ENCODE measurements at regions not wholly inside any gene's neighbourhood (a gene's known extent, or its start where the extent isn't known, plus 50 kb on each side); places are given as distances from the start of the nearest gene placed in this dataset.
"Not testable (repeated sequence)": the region's sequence is repeated elsewhere in the genome, so short reads cannot be mapped to it uniquely, and the experiment has no call there.

- no peak for DNase-seq (ENCODE audit: low spot score)
Observed at GRCh38 chr10:3340127-3340730, 167.6 kb upstream of the PITRM1 start.

DNA sequence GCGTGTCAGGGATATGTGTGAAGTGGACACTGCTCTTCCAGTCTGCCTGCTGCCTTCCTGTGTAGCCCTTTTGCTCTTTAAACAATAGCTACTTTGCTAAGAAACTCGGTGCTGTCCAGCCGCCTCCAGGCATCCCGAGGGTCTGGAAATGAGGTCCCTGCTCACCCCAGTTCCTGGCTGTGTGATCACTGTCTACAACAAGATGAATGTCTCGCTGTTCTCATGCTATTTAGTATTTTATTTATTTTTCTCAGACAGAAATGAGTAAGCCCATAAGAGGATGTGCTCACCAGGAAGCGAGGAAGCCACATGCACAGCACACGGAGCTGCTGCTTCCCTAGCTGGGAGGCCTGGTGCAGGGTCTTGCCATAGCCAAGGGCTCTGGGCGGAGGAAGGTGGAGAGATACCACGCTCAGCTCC, 167.0 kb upstream of the PITRM1 start:
- no peak for DNase-seq (ENCODE audit: low spot score)

DNA sequence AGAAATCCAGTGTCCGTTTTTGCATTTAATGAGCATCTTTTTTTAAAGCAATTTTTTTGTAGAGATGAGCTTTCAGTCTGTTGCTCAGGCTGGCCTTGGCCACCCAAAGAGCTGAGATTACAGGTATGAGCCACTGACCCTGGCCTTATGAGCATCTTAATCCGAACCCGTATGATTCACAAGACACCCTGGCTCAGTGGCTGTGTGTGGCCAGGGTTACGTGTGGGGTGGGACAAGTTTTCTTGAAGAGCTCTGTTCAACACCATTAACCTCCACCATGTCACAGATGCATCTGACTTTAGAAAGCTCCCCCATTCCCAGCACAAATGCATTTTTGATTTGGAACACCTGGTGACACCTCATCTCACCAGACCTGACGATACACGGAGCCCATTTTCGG, 166.5 kb upstream of the PITRM1 start:
- no peak for DNase-seq (ENCODE audit: low spot score)

- DNase-seq (ENCODE audit: low spot score), result no peak
Observed at GRCh38 chr10:3337741-3338140, 165.2 kb upstream of the PITRM1 start.

DNA sequence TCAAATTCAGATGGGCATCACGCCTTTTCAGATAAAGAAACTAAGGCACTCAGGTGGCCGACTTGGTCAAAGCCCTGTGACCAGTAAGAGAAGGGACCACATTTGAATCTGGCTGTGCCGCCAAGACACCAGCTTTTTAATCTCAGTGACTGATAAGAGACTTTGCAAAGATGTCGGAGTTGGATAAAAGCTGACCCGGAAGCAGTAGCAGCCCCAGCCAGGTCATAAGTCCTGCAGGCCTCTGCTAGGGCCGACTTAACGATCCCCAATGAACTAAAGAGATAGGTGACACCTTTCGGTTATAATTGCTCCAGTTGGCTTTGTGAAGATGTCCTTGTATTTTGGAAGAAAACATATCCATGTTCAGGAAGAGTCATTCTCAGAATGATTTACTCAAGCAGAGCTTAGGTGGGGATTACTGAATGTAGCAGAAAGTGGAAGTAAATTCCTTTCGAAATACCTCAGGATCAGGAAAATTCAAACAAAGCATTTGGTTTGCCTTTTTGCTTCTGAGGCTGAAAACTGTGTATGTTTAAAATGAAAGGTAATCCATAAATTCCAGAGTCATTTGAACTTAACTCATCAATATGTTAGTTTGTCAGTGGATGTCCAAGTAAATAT, 164.2 kb upstream of the PITRM1 start:
- no peak for DNase-seq (ENCODE audit: low spot score)

DNA sequence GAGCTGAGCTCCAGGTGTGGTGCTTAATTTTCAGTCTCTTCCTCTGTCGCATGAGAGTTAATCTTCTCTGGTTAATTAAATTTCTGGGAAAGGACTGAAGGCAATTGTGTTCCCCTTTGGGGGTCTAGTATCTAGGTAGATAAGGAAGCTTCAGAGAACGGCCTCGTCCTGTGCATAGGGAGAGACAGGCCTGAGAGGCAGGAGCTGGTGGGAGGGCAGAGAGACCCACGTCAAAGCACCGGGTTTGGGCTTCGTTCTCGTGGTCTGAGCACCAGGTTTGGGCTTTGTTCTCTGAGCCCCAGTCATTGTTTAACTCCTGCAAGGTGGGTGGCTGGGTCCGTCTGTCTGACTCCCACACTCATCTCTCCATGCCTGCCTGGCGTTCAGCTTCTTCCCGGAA, 160.8 kb upstream of the PITRM1 start:
- no peak for DNase-seq (ENCODE audit: low spot score)

- no peak for DNase-seq (ENCODE audit: low spot score)
Observed at GRCh38 chr10:3331690-3332230, 159.2 kb upstream of the PITRM1 start.

DNA sequence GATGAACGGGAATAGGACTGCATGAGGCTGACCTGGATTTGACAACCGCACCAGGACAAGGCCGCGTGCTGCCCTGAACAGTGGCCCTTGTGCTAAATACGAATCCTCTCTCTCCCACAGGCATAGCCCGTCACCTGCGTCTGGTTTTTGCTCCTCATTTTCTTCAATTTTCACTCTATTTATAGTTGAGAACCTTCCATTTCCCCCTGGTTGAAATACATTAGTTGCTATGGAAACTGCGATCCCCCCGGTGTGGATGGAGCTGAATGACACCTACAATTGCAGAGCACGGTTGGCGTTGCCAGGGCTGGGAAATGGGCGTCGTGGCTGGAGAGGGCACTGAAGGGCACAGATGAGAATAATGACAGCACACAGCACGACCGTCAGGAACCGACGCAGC, 158.6 kb upstream of the PITRM1 start:
- DNase-seq (ENCODE audit: low spot score), result no peak

DNA sequence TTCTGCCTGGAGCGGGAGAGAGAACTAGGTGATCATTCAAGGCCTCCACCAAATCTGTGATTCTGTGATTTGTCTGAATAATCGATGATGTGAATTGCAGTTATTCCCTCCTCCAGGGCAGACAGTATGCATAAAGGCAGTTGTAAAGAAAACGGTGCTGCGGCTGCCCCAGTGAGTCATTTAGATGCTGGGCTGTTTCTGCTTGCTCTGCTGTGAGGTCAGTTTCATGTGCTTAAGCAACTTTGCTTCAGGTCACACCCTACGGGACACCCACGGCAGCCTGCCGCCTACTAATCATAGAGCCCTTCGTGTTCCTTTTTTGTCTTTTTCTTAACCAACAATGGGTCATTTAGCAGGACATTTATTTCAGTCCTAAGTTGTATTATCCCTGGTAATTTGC, 158.1 kb upstream of the PITRM1 start:
- peak; percentile 18 for DNase-seq (ENCODE audit: low spot score)

- no peak for DNase-seq (ENCODE audit: low spot score)
Observed at GRCh38 chr10:3325954-3326750, 153.6 kb upstream of the PITRM1 start.

GRCh38 chr10:3324612-3325038, 152.0 kb upstream of the PITRM1 start:
- no peak for DNase-seq (ENCODE audit: low spot score)

DNA sequence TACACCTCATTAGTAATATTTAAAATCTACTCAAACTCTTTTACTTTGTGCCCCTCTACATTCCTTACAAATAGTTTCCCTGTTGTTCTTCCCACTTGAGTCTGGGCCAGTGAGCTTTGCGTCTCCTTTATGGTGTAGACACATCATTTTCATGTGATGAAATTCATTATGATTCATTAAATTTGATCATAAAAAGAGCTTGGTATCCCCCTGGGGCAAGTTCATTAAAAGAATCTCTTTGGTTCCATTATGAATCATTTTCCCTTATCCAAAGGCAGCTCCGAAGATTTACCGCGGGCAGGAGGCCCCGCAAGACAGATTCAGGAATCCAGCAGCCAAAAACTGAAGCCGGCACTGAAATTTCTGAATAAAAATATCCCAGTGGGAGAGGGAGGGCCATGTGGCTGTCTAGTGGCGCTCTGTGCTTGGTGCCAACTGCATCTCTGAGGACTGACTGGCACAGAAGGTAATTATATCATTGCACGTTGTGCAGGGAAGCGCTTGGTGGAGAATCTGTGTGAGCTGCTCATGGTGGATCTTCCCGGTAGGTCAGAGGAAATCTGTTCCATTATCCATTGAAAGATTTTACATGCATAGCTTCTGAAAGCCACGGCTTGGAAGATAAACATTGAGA, 151.4 kb upstream of the PITRM1 start:
- no peak for DNase-seq (ENCODE audit: low spot score)

GRCh38 chr10:3321123-3321522, 148.5 kb upstream of the PITRM1 start:
- no peak for DNase-seq (ENCODE audit: low spot score)

- DNase-seq (ENCODE audit: low spot score), result no peak
Observed at GRCh38 chr10:3319811-3320226, 147.2 kb upstream of the PITRM1 start.

GRCh38 chr10:3318480-3318807, 145.9 kb upstream of the PITRM1 start:
- DNase-seq (ENCODE audit: low spot score), result not testable (repeated sequence)

DNA sequence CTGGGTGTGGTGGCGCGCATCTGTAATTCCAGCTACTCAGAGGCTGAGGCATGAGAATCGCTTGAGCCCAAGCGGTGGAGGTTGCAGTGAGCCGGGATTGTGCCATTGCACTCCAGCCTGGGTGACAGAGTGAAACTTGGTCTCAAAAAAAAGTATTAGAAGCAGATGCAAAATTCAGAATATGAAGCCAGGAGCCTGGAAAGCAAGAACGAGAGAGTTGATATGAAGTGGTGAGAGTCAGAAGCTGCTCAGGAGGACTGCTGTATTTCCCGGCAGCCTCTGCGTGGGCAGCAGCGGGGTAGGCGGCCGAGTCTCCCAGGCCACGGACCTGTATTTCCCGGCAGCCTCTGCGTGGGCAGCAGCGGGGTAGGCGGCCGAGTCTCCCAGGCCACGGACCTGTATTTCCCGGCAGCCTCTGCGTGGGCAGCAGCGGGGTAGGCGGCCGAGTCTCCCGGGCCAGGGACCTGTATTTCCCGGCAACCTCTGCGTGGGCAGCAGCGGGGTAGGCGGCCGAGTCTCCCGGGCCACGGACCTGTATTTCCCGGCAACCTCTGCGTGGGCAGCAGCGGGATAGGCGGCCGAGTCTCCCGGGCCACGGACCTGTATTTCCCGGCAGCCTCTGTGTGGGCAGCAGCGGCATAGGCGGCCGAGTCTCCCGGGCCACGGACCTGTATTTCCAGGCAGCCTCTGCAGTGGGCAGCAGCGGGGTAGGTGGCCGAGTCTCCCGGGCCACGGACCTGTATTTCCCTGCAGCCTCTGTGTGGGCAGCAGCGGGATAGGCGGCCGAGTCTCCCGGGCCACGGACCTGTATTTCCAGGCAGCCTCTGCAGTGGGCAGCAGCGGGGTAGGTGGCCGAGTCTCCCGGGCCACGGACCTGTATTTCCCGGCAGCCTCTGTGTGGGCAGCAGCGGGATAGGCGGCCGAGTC, 145.2 kb upstream of the PITRM1 start:
- DNase-seq (ENCODE audit: low spot score), result not testable (repeated sequence)

DNA sequence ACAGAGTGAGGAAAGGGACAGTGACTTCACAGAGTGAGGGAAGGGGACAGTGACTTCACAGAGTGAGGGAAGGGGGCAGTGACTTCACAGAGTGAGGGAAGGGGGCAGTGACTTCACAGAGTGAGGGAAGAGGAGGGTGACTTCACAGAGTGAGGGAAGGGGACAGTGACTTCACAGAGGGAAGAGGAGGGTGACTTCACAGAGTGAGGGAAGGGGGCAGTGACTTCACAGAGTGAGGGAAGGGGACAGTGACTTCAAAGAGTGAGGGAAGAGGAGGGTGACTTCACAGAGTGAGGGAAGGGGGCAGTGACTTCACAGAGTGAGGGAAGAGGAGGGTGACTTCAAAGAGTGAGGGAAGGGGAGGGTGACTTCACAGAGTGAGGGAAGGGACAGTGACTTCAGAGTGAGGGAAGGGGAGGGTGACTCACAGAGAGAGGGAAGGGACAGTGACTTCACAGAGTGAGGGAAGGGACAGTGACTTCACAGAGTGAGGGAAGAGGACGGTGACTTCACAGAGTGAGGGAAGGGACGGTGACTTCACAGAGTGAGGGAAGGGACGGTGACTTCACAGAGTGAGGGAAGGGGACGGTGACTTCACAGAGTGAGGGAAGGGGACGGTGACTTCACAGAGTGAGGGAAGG, 142.0 kb upstream of the PITRM1 start:
- not testable (repeated sequence) for DNase-seq (ENCODE audit: low spot score)

DNA sequence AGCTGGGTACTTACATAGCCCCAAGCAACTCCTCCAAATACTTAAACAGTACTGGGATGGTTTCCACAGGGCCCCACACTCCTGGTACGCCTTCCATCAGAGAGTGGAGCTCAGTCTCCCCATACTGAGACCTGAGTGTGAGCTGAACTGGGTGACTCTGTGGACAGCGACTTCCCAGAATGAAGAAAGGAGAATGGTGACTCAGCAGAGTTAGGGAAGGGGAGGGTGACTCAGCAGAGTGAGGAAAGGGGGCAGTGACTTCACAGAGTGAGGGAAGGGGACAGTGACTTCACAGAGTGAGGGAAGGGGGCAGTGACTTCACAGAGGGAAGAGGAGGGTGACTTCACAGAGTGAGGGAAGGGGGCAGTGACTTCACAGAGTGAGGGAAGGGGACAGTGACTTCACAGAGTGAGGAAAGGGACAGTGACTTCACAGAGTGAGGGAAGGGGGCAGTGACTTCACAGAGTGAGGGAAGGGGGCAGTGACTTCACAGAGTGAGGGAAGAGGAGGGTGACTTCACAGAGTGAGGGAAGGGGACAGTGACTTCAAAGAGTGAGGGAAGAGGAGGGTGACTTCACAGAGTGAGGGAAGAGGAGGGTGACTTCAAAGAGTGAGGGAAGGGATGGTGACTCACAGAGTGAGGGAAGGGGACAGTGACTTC, 141.3 kb upstream of the PITRM1 start:
- DNase-seq (ENCODE audit: low spot score), result peak; percentile 69

GRCh38 chr10:3312403-3312940, 139.9 kb upstream of the PITRM1 start:
- no peak for DNase-seq (ENCODE audit: low spot score)

All from AG08396 (cell line).